Osteoblast (primary cell): ENCODE measurements at regions not wholly inside any gene's neighbourhood (a gene's known extent, or its start where the extent isn't known, plus 50 kb on each side); places are given as distances from the start of the nearest gene placed in this dataset.

Experiments
- DNase-seq: peaks from one replicate; pipeline ENCODE4 v3.0.0; 2011; ENCODE audit warnings: low spot score, mixed read lengths; ENCODE audit not compliant: insufficient read length; ENCODE audit errors: missing footprints
- H2AFZ ChIP-seq: 2 replicates; pipeline ENCODE4 v1.6.0; 2011; ENCODE audit warnings: mild to moderate bottlenecking, low read length
- H3K27ac ChIP-seq: 2 replicates; pipeline ENCODE4 v1.5.1; 2011; ENCODE audit warnings: mild to moderate bottlenecking, low read depth, low read length, moderate library complexity
- H3K27me3 ChIP-seq: 2 replicates; pipeline ENCODE4 v1.6.0; 2012; ENCODE audit warnings: mild to moderate bottlenecking, control low read depth, inconsistent platforms, low read length, moderate library complexity; ENCODE audit not compliant: insufficient read depth
- H3K36me3 ChIP-seq: 2 replicates; pipeline ENCODE4 v1.5.1; 2011; ENCODE audit warnings: mild to moderate bottlenecking, low read length, control low read depth, moderate library complexity; ENCODE audit not compliant: insufficient read depth
- H3K4me1 ChIP-seq: 2 replicates; pipeline ENCODE4 v1.5.1; 2011; ENCODE audit warnings: mild to moderate bottlenecking, low read length, control low read depth, moderate library complexity; ENCODE audit not compliant: insufficient read depth
- H3K4me2 ChIP-seq: 2 replicates; pipeline ENCODE4 v1.6.0; 2011; ENCODE audit warnings: mild to moderate bottlenecking, low read length; ENCODE audit not compliant: insufficient read depth
- H3K4me3 ChIP-seq: fragments of 200-600 bp; sonication (generic); 3 replicates; pipeline ENCODE4 v1.5.1; 2012; ENCODE audit warnings: mild to moderate bottlenecking, low read length, inconsistent platforms; ENCODE audit not compliant: insufficient read depth
- H3K79me2 ChIP-seq: 2 replicates; pipeline ENCODE4 v1.6.0; 2012; ENCODE audit warnings: mild to moderate bottlenecking, low read length, control low read depth, inconsistent platforms; ENCODE audit not compliant: insufficient read depth
- H3K9me3 ChIP-seq: 2 replicates; pipeline ENCODE4 v1.5.1; 2011; ENCODE audit warnings: low read depth, low read length, control low read depth
- H4K20me1 ChIP-seq: 2 replicates; pipeline ENCODE4 v1.6.0; 2012; ENCODE audit warnings: mild to moderate bottlenecking, low read length, control low read depth; ENCODE audit not compliant: insufficient read depth
- TF ChIP-seq, protein P1 (sequence below): IDR thresholded peaks from 2 replicates; pipeline ENCODE4 v1.5.1; 2011; ENCODE audit warnings: mild to moderate bottlenecking, low read depth, low read length, moderate library complexity; ENCODE audit errors: extremely low read depth

- no peaks in the 10 kb centered on the region for H3K36me3 ChIP-seq
- no peak for DNase-seq
- H2AFZ ChIP-seq: no peak overlapping the region
- no peaks in the 10 kb centered on the region for H3K27me3 ChIP-seq
- peaks cover 3% of the 10 kb centered on the region for H3K4me1 ChIP-seq
- TF ChIP-seq, protein P1, sequence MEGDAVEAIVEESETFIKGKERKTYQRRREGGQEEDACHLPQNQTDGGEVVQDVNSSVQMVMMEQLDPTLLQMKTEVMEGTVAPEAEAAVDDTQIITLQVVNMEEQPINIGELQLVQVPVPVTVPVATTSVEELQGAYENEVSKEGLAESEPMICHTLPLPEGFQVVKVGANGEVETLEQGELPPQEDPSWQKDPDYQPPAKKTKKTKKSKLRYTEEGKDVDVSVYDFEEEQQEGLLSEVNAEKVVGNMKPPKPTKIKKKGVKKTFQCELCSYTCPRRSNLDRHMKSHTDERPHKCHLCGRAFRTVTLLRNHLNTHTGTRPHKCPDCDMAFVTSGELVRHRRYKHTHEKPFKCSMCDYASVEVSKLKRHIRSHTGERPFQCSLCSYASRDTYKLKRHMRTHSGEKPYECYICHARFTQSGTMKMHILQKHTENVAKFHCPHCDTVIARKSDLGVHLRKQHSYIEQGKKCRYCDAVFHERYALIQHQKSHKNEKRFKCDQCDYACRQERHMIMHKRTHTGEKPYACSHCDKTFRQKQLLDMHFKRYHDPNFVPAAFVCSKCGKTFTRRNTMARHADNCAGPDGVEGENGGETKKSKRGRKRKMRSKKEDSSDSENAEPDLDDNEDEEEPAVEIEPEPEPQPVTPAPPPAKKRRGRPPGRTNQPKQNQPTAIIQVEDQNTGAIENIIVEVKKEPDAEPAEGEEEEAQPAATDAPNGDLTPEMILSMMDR: no peak
- H4K20me1 ChIP-seq: no peaks in the 10 kb centered on the region
- no peak overlapping the region for H3K4me3 ChIP-seq
- H3K4me2 ChIP-seq: no peak overlapping the region
- no peaks in the 10 kb centered on the region for H3K9me3 ChIP-seq
- no peaks in the 10 kb centered on the region for H3K79me2 ChIP-seq
- no peak overlapping the region for H3K27ac ChIP-seq
Measured at GRCh38 chr4:126262665-126263064, 947.9 kb downstream of the FAT4 start.

DNA sequence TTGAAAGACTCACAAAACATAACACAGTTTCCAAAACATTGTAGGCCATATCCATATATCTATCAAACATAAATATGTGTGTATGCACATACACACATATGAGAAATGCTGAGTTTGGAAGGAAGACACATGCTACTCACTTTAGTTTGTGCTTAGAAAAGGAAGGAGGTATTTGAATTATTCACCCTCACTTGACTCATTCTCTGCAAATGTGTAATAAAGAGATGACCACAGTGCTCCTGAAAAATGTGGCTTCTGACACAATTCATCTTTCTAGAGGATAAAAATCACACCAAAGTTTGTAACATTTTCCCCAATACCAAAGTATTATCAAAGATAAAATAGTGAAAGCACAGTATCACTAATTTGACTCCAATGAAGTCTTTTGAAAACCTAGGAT is 950.1 kb downstream of the FAT4 start:
- Histone ChIP-seq H3K4me2 (no peak overlapping the region), H4K20me1 (no peaks in the 10 kb centered on the region), H2AFZ (no peak overlapping the region), H3K4me3 (no peak overlapping the region), H3K27me3 (no peaks in the 10 kb centered on the region), H3K9me3 (no peaks in the 10 kb centered on the region), H3K79me2 (no peaks in the 10 kb centered on the region), H3K4me1 (peaks cover 11% of the 10 kb centered on the region), H3K27ac (no peak overlapping the region), H3K36me3 (no peaks in the 10 kb centered on the region)
- TF ChIP-seq, protein P1: no peak
- DNase-seq: peak; percentile 37

- no peak overlapping the region for H3K27ac ChIP-seq
- no peak overlapping the region for H3K4me3 ChIP-seq
- no peak for DNase-seq
- no peaks in the 10 kb centered on the region for H3K27me3 ChIP-seq
- no peaks in the 10 kb centered on the region for H3K9me3 ChIP-seq
- TF ChIP-seq, protein P1: no peak
- H4K20me1 ChIP-seq: no peaks in the 10 kb centered on the region
- no peaks in the 10 kb centered on the region for H3K36me3 ChIP-seq
- no peak overlapping the region for H2AFZ ChIP-seq
- H3K4me2 ChIP-seq: no peak overlapping the region
- no peaks in the 10 kb centered on the region for H3K79me2 ChIP-seq
- H3K4me1 ChIP-seq: peaks cover 11% of the 10 kb centered on the region
Measured at GRCh38 chr4:126265888-126266287, 951.1 kb downstream of the FAT4 start.

GRCh38 chr4:126267689-126268088 is 952.9 kb downstream of the FAT4 start:
- Histone ChIP-seq H3K4me1 (peaks cover 11% of the 10 kb centered on the region), H2AFZ (no peak overlapping the region), H3K4me3 (no peak overlapping the region), H3K9me3 (no peaks in the 10 kb centered on the region), H3K4me2 (no peak overlapping the region), H3K79me2 (no peaks in the 10 kb centered on the region), H3K36me3 (no peaks in the 10 kb centered on the region), H3K27me3 (no peaks in the 10 kb centered on the region), H3K27ac (peak overlapping the region; percentile 63), H4K20me1 (no peaks in the 10 kb centered on the region)
- peak; percentile 14 for DNase-seq
- TF ChIP-seq, protein P1: no peak
